ENCODE measurements at regions not wholly inside any gene's neighbourhood (a gene's known extent, or its start where the extent isn't known, plus 50 kb on each side); places are given as distances from the start of the nearest gene placed in this dataset.

- DNase-seq, result peak; percentile 24
Measured at GRCh38 chr4:56200275-56200674, 187.0 kb downstream of the AASDH start.

GRCh38 chr4:56198265-56198664, 189.0 kb downstream of the AASDH start:
- DNase-seq, result no peak

- peak; percentile 55 for DNase-seq
Measured at GRCh38 chr4:56197387-56197786, 189.9 kb downstream of the AASDH start.

GRCh38 chr4:56195025-56195424, 192.3 kb downstream of the AASDH start:
- DNase-seq, result no peak

GRCh38 chr4:56191534-56191933, 195.8 kb downstream of the AASDH start:
- no peak for DNase-seq

GRCh38 chr4:56187688-56188087, 199.6 kb downstream of the AASDH start:
- no peak for DNase-seq

GRCh38 chr4:56186808-56187523, 200.3 kb downstream of the AASDH start:
- DNase-seq, result no peak

GRCh38 chr4:56185901-56186300, 201.4 kb downstream of the AASDH start:
- no peak for DNase-seq

- DNase-seq, result no peak
Measured at GRCh38 chr4:56184214-56184613, 203.1 kb downstream of the AASDH start.

- DNase-seq, result no peak
Measured at GRCh38 chr4:56183344-56183959, 203.8 kb downstream of the AASDH start.

DNA sequence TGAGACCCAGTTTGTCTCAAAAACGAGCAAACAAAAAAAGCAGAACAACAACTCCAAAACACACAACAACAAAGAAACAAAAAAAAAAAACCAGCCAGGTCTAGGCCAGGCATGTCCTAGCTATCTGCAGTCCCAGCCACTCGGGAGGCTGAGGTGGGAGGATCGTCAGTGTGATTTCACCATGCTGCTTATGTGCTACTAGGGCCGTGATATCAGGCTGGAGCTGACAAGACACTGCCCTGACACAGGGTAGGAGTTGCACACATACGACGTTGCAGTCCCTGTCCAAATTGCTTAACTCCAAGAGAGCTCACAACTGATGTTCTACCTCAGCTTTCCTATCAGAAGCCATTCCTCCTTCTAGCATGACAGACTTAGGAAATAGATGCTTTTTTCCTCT, 204.9 kb downstream of the AASDH start:
- no peak for DNase-seq

- DNase-seq, result peak; percentile 55
Measured at GRCh38 chr4:56181140-56181953, 205.9 kb downstream of the AASDH start.

- no peak for DNase-seq
Measured at GRCh38 chr4:56169061-56169460, 218.2 kb downstream of the AASDH start.

DNA sequence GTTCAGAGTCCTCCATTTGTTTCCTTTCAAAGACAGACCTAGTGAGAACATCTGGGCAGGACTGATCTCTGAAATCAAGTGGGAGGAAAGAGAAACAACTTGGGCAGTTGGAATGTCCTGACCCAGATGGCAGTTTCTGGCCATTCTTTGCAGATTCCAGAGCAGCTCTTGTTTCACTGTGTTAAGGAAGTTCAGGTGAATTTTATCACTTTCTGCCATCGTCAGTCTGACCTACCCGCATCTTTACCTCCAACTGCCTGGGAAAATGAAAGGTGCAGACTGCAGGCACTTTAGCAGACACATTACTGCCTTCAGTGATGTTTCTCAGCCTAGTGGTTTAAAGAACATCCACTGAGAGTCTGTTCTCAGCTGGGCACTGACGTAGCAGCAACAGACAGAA, 216.2 kb downstream of the CEP135 start:
- DNase-seq, result no peak

DNA sequence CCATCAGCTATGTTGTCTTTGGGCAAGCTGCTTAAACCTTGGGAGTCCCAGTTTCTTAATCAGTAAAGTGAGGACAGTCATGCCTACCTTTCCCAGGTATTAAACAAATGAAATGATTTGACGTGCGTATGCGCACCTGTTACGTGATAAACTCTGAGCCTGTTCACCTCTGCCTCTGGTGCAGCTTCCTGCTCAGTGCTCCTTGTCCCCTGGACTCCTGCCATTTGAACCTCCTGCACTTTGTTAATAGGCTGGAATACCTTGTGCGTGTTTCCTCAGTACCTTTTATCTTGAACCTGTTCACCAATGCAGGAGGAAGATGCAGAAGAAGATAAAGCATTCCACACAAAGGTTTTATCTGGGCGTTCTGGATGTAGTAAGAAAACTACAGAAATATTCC, 211.9 kb downstream of the CEP135 start:
- DNase-seq, result no peak

DNA sequence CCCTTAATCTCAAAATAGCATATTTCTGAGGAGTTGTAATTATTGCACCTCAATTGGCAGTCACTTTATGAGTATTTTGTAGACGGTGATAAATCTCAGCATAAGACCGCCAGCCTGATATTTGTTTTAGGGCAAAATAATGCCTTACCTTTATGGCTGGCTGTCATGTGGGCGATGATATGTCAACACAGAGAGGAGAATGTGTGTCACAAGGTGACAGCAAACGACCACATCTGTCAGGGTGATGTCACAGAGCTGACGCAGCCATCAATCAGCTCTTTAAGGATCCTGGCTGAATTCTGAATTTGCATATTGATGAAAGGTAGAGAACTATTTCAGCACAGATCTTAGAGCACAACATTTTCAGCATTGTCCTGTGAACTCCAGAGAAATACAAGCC, 209.7 kb downstream of the CEP135 start:
- no peak for DNase-seq

DNA sequence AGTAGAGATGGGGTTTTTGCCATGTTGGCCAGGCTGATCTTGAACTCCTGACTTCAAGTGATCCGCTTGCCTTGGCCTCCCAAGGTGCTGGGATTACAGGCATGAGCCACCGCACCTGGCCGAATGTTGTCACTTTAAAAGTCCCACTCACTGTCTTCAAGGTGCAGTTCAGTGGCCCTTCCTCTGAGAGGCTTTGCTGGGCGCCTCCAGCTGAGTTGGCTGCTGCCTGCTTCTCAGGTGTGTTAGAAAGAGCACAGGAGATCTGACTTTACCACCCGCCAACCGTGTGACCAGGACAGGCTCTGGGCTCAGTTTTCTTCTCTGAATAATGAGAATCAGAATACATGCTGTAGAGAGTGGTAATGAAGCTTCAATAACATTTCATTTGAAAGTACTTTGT, 207.4 kb downstream of the CEP135 start:
- DNase-seq, result no peak

DNA sequence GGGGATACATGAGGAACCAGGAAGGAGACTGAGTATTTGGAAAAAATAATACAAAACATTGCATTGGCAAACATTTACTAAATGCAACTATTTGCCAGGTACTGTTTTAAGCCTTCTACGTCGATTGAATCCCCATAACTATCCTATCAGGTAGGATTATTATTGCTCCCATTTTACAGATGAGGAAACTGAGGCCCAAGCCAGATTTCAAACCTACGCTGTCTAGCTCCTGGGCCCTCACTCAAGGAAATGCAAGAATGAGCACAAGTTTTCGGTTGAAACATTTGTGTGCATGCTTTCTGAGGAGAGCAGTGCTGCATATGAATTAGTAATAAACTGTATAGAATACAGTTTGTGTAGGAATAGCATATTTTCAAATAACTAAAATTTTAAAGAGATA, 206.7 kb downstream of the CEP135 start:
- no peak for DNase-seq

DNA sequence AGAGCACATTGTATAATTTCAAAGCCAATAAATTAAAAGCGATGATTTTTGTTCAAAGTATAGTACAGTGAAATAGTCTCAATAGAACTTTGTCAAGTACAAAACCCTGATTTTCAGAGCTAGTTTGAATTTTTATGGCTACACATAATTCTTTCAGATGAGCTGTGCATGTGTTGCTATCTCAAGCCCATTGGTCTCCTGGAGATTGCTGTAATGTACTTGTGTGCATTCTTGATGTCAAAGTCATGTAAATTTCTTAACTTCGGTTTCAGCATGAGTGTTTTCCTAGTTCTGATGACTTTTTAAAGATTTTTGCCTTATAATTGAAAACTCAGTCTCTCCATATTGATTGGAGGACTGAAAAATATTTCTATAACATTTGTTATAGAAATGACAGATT, 200.8 kb downstream of the CEP135 start:
- DNase-seq, result peak; percentile 79

- DNase-seq, result peak; percentile 54
Measured at GRCh38 chr4:56148428-56148827, 199.7 kb downstream of the CEP135 start.

- DNase-seq, result peak; percentile 31
Measured at GRCh38 chr4:56147371-56147770, 198.6 kb downstream of the CEP135 start.

GRCh38 chr4:56146956-56147355, 198.2 kb downstream of the CEP135 start:
- no peak for DNase-seq

GRCh38 chr4:56142088-56142487, 193.3 kb downstream of the CEP135 start:
- no peak for DNase-seq

DNA sequence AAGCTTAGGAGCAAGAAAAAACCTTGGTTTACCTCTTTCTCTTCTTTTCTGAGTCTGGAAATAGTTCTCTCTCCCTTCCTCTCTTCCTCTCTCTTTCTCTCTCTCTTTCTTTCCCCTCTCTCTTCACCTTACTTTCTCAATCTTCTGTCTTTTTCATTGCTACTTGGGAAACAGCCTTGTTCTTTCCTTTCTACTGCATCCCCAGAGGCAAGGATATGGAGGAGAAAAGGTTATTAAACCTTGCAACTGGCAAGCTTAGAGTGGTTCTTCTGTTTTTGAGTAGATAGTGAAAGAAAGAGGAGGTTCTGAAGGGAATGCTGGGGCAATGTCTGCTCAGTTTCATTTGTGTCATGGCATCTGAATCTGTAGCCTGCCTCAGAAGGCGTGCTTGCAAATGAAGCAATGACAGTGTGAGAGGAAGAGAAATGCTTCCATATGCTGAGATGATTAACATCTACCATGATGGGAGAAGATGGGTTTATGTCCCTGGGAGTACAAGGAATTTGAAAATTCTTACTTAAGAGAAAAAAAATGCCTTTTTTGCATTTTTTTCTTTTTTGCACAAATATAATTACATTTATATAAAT, 190.6 kb downstream of the CEP135 start:
- peak; percentile 29 for DNase-seq
